ENCODE measurements at regions not wholly inside any gene's neighbourhood (a gene's known extent, or its start where the extent isn't known, plus 50 kb on each side); places are given as distances from the start of the nearest gene placed in this dataset.
"Not testable (repeated sequence)": the region's sequence is repeated elsewhere in the genome, so short reads cannot be mapped to it uniquely, and the experiment has no call there.

DNA sequence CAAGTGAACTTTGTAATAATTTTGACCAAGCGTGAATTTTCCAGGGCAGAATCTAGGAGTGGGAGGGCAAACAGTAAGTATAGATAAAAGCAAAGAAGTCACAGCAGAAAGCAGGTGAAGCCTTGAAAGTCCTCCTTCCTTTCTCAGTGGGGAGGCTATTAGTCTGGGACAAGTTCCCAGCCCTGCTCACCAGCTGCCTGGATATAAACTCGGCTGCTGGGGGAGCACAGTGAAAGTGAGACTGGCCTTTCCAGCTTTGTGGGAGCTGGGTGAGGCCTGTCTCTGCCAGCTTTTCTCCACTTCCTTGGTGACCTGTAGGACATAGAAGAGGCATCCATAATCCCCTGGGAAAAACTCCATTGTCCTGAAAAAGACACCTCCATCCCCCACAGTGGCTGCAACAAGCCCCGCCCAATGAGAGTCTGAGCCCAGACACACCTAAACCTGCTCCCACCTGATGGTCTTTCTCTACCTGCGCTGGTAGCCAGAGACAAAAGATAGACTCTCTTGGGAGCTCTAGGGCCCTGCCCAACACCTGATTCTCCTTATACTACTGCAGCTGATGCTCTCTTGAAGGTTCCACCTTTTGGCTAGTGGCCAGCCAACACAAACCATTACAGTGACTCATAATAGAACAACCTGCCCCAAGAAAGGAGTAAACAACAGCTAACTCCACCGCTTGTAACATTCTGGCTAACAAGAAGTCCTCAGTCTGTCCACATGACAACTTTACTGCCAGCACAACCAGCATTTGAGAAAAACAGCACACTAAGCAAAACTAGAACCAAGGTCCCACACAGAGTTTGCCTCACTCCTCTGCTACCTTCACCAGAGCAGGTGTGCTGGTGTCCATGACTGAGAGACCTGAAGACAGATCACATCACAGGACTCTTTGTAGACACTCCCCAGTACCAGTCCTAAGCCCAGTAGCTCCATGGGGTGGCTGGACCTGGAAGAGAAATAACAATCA lies 252.2 kb upstream of the SLITRK6 start:
- DNase-seq = peak; percentile 9

GRCh38 chr13:86038490-86038889 lies 239.3 kb upstream of the SLITRK6 start:
- DNase-seq = no peak

DNA sequence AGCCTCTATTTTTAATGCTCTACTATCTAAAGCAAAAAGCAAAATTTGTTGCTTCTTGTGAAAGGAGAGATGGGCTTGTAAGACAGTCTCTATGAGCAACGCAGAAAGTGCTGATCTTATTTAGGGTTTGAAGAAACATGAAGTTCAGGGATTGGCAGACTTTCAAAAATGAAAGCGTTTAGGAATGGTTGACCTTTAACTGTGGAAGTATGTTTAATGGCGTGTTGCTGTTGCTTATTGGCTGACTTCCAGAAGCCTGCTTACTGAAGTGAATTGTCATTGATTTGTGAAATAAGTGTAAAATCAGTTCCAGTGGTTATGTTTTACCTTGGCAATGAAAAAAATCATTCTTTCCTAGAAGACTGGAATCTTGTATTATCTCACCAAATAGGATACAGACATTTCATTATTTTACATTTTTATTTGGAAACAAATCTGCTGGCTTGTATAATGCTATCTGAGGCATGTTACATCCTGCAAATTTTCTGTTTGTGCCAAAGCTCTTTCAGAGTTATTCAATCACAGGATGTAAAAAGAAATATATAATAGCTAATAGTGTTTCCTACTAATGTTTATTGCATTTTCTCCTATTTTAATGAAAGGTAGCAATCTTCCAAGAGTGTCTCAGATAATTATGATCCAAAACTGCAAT lies 221.3 kb upstream of the SLITRK6 start:
- no peak for DNase-seq

DNA sequence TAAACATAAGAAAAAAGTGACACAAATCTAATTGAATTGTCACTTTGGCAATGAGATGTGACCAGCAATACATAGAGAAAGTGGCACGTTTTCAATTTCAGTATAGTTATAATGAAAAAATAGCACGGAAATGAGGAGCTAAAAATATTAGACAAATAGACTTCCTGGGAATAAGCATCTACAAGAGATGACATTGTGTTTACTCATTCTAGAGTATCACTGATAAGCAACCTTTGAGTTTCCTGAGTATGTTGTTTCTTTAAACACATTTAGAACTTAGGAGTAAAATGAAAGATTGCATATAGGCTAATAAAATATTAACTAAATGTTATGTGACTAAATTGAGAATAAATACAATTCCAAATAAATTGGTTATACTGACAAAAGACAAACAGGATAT lies 207.1 kb upstream of the SLITRK6 start:
- no peak for DNase-seq

DNA sequence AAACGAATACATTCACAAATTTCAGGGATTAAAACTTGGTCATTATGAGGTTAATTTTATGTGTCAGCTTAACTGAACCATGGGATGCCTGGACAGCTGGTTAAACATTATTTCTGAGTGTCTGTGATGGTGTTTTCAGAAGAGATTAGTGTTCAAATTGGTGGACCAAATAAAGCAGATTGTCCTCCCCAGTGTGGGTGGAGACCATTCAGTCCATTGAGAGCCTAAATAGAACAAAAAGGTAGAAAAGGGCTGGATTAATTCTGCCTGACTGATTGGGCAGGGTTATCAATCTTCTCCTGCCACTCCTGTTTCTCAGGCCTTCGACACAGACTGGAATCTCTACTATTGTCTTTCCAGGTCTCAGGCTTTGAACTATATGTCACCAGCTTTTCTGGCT lies 203.8 kb upstream of the SLITRK6 start:
- peak; percentile 1 for DNase-seq

DNA sequence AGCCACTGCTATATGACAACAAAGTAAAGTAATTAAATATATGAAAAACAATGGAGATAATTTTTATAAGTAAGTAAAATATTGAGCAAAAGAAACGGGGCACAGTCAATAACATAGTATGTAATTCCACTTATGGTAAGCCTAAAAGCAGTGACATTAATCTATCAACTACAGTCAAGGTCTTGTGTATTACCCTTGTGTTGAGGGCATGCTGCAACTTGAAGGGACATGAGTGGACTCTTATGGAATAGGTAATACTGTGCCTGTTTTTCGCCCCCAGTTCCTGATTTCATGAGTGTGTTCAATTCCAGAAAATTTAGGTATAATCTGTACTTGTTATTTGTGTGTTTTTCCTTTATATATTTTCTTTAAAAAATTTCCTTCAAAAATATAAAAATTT lies 201.3 kb upstream of the SLITRK6 start:
- DNase-seq = no peak

GRCh38 chr13:85997587-85997986 lies 198.4 kb upstream of the SLITRK6 start:
- DNase-seq = no peak

DNA sequence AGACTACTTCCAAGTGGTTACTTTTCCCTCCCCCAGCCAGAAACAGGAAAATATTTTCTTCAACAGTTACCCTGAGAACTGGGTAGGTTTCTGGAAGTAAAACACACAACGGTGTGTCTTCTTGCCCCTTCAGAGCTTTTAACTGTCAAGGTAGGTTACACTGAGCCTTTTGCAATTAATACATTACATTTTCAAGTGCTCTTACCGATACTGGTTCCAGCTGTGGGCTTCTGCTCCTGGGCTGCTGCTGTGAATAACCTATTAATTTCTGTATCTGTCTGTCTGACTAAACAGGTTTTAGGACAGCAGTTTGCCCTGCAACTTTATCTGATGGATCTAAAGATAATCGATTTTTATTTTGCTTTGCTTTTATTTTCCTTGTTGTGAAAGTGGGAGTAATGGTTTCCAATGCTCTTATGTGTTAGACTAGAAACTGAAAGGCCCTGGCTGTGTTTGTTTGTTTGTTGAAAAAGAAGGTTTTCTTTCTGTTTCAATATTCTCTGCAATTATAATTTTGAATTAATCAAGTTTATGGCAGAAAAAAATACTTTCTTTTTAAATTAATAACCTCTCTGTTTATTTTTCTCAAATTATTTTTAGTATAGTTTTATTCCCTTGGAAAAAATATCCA lies 196.7 kb upstream of the SLITRK6 start:
- DNase-seq = no peak

GRCh38 chr13:85993567-85993966 lies 194.3 kb upstream of the SLITRK6 start:
- DNase-seq = no peak

DNA sequence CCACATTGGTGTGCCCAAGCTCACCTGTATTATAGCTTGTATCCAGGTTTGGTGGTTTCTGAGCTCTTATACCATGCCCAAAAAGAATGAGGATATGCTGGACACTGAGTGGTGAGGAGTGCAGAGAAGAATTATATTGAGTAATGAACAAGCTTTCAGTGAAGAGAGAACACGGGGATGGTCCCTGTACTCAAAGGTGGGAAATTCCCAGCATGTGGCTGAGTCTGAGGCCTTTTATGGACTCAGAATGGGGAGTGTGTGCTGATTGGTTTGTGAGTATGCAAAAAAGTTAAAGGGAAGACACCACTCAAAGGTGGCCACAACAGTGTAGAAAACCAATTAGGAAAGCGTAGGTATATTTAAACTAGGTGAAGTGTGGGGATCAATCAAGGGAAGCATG lies 191.2 kb upstream of the SLITRK6 start:
- no peak for DNase-seq

- DNase-seq = no peak
Observed at GRCh38 chr13:85985797-85986196, 186.6 kb upstream of the SLITRK6 start.

GRCh38 chr13:85982102-85982501 lies 182.9 kb upstream of the SLITRK6 start:
- no peak for DNase-seq

- DNase-seq = not testable (repeated sequence)
Observed at GRCh38 chr13:85980447-85980846, 181.2 kb upstream of the SLITRK6 start.

DNA sequence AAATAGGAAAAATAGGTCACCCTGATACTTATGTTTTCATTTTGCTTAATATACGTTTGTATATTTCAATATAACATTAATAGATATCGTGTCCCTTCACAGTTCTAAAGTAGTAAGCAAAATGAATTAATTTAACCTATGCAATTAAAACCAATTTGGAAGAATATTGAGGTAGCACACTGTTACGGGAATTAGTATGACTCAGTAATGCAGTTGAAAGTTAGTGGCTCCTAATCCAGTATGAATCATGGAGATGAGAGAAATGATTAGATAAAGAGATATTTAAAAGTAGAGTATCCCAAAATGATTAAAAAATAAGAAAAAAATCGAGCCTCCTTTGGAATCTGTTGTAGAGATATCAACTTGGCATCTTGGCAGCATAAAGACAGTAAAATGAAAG lies 177.0 kb upstream of the SLITRK6 start:
- no peak for DNase-seq

DNA sequence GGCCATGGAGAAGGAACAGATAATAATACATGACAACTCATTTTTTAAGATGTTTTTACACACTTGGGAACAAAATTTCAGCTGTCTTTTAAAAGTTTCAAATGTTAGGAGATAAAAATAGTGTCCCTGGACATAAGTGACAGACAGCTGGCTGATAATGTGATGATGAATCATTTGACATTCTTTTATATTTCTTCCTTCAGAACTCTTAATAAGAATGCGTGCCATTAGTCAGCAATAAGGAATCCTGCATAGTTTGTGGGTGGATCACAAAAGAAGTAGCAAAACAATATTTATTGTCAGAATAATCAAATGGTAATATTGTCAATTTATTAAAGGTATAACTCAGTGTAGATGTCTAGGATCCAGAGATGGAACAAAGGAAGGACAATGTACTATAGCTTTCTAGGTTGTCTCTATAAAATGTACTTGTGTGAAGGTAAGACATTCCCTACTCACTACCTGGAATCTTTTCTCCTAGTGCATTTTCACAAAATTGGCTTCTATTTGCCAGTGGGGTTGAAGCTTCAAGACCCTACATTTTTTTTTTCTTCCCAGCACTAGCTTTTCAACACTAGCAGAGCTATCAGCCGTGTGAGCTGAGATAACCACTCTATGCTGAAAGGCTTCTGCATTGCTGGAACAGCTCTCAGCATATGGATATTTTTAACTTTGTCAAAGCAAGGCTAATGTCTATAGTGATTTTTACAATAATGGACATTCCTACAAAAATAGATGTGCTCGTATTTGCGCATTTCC lies 175.6 kb upstream of the SLITRK6 start:
- DNase-seq = no peak

DNA sequence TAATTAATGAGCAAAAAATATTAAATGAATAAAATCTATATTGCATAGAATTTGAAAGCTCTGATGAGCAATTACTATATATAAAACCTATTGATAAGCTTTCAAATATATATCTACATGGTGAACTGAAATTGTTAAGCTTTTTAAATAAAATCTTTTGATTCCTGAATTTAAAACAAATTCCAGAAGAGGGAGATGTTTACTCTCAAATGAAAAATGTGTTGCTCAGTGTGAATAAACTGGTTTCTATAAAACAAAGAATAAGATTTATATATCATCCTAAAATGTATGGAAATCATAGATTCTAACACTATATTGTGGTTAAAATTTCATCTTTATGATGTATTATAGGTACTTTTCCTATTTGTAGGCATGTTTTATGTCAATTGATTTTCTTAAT lies 171.5 kb upstream of the SLITRK6 start:
- DNase-seq = no peak

GRCh38 chr13:85969331-85969730 lies 170.1 kb upstream of the SLITRK6 start:
- DNase-seq = no peak

DNA sequence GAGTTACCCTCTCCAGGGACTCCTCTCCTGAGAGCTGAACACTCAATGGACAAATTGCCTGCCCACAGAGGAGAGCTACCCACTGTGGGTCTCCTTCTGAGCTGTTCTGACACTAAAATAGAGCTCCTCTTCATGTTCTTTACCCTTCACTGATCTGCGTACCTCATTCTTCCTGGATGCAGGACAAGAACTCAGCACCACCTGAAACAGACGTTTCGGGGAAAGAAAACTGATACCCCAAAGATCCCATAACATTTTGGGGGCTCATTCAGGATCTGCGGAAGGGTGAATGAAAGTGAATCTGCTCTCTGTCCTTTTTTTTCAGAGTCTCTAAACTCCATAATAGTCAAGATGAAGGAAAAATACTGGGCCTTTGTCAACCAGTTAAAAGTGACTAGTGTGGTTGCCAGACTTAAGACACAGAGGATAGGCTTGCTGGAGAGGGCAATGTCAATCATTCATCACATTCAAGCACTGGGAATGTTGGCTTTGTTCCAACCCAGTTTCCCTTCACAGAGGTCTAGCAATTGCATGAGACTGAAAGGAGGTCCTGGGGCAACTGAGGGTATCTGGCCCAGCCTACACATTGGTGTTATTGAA lies 136.7 kb upstream of the SLITRK6 start:
- DNase-seq = no peak

GRCh38 chr13:85930108-85930507 lies 130.9 kb upstream of the SLITRK6 start:
- DNase-seq = no peak

DNA sequence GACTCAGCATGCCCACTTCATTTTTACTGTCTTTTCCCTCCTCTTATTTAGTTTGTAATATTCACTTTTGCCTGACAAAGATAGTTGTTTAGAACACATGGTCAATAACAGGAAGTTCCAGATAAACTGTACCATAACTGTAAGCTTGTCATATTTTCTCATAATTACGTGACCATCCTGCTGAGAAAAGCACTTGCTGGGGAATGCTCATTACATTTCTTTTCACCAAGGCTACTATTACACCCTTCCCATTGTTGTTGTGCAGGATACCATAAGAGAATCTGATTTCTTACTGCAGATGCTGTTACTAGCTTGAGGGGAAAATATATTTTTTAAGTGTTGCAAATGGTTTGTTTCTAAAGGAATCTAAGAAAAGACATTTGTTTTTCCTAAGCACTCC lies 111.7 kb upstream of the SLITRK6 start:
- DNase-seq = no peak

DNA sequence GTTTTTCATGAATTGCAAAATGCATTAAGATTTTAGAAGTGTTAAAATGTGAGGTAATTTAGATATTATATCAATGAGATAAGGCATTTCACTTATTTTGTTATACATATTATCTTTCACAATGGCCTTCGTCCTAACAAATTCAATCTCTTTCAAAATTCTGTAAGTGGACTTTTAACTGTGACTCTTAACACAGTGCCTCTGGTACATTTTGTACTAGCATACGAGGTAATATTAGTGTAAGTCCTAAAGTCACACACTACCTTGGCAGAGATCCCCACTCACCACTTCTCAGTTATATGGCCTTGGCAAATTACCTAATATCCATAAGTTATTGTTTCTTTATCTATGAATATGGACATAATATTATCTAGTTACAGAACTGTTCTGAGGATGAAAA lies 101.3 kb upstream of the SLITRK6 start:
- DNase-seq = no peak
